ENCODE measurements at regions not wholly inside any gene's neighbourhood (a gene's known extent, or its start where the extent isn't known, plus 50 kb on each side); places are given as distances from the start of the nearest gene placed in this dataset.
"Not testable (repeated sequence)": the region's sequence is repeated elsewhere in the genome, so short reads cannot be mapped to it uniquely, and the experiment has no call there.

GRCh38 chr13:61266896-61267295, 148.8 kb downstream of the PCDH20 start:
- not testable (repeated sequence) for H3K9me3 ChIP-seq (ENCODE audit: low read length); H3K9ac ChIP-seq (ENCODE audit: low read length); H3K36me3 ChIP-seq (ENCODE audit: insufficient read depth, low read length); H3K27me3 ChIP-seq (ENCODE audit: control insufficient read depth in 1 of 2, insufficient read depth in 2 of 2, low read length in 2 of 2); H3K4me3 ChIP-seq (ENCODE audit: low read depth in 1 of 2, low read length in 2 of 2); H3K4me1 ChIP-seq (ENCODE audit: insufficient read depth, low read length); H3K27ac ChIP-seq (ENCODE audit: low read depth, low read length)

DNA sequence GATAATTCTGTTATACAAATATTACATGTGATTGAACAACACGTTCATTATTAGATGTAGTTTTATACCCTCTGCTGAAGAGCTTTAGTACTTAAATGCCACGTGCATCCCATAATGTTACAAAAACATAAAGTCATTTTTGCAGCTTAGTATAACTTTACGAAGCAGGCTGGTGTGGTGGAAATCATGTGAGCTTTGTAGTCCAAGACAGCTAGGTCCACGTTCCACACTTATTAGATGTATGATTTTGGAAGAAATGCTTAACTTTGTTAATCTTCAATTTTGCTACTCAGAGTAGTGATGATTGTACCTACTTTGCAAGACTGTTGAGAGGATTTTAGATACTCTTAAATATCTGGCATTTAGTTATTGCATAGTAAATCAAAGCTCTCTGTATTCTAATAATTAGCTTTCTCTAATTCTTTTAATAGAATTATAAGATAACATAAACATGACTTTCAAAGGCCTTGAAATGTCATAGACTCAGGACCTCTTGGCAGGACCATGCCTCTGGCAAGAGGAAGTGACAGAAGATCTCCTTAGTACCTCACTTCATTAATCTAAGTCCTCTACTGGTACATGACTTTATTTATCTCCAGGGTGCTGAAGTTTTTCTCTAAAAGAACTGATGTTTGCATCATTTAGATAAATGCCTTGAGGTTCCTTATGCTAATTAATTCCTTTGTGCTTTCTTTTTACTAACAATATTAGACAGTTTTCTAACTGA, 153.7 kb downstream of the PCDH20 start:
- Histone ChIP-seq H3K27ac (ENCODE audit: low read depth, low read length) (no peak overlapping the region), H3K9me3 (ENCODE audit: low read length) (no peaks in the 10 kb centered on the region), H3K4me1 (ENCODE audit: insufficient read depth, low read length) (no peaks in the 10 kb centered on the region), H3K27me3 (ENCODE audit: control insufficient read depth in 1 of 2, insufficient read depth in 2 of 2, low read length in 2 of 2) (no peaks in the 10 kb centered on the region), H3K36me3 (ENCODE audit: insufficient read depth, low read length) (no peaks in the 10 kb centered on the region), H3K9ac (ENCODE audit: low read length) (no peak overlapping the region), H3K4me3 (ENCODE audit: low read depth in 1 of 2, low read length in 2 of 2) (no peak overlapping the region)

DNA sequence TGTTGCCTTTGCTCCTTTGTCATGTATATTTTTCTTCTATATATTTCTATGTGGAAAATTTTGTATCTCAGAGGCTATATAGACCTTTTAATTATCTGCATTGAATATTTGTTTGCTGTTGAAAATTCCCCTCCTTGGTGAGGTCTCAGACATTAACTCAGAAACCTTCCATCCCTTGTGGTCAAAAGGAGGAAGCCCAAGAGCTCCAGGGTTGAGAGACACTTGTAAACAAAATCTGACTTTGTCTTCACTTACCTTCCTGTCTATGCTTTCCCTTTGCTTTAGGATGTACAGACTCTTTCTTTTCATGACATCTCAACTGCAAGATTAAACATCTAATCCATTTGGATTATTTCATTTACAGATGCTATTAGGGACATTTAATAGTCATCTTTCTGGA, 157.5 kb downstream of the PCDH20 start:
- Histone ChIP-seq H3K27ac (ENCODE audit: low read depth, low read length) (no peak overlapping the region), H3K9me3 (ENCODE audit: low read length) (no peaks in the 10 kb centered on the region), H3K9ac (ENCODE audit: low read length) (no peak overlapping the region), H3K4me1 (ENCODE audit: insufficient read depth, low read length) (no peaks in the 10 kb centered on the region), H3K4me3 (ENCODE audit: low read depth in 1 of 2, low read length in 2 of 2) (no peak overlapping the region), H3K27me3 (ENCODE audit: control insufficient read depth in 1 of 2, insufficient read depth in 2 of 2, low read length in 2 of 2) (no peaks in the 10 kb centered on the region), H3K36me3 (ENCODE audit: insufficient read depth, low read length) (no peaks in the 10 kb centered on the region)

GRCh38 chr13:61255040-61255796, 160.4 kb downstream of the PCDH20 start:
- Histone ChIP-seq H3K9ac (ENCODE audit: low read length) (no peak overlapping the region), H3K36me3 (ENCODE audit: insufficient read depth, low read length) (no peaks in the 10 kb centered on the region), H3K27ac (ENCODE audit: low read depth, low read length) (no peak overlapping the region), H3K4me3 (ENCODE audit: low read depth in 1 of 2, low read length in 2 of 2) (no peak overlapping the region), H3K9me3 (ENCODE audit: low read length) (no peaks in the 10 kb centered on the region), H3K27me3 (ENCODE audit: control insufficient read depth in 1 of 2, insufficient read depth in 2 of 2, low read length in 2 of 2) (no peaks in the 10 kb centered on the region), H3K4me1 (ENCODE audit: insufficient read depth, low read length) (no peaks in the 10 kb centered on the region)

- no peaks in the 10 kb centered on the region for H3K36me3 ChIP-seq (ENCODE audit: insufficient read depth, low read length)
- H3K9me3 ChIP-seq (ENCODE audit: low read length): no peaks in the 10 kb centered on the region
- H3K27ac ChIP-seq (ENCODE audit: low read depth, low read length): no peak overlapping the region
- H3K4me1 ChIP-seq (ENCODE audit: insufficient read depth, low read length): no peaks in the 10 kb centered on the region
- H3K27me3 ChIP-seq (ENCODE audit: control insufficient read depth in 1 of 2, insufficient read depth in 2 of 2, low read length in 2 of 2): no peaks in the 10 kb centered on the region
- H3K9ac ChIP-seq (ENCODE audit: low read length): no peak overlapping the region
- no peak overlapping the region for H3K4me3 ChIP-seq (ENCODE audit: low read depth in 1 of 2, low read length in 2 of 2)
Measured at GRCh38 chr13:61253105-61253877, 162.4 kb downstream of the PCDH20 start.

GRCh38 chr13:61252213-61252612, 163.4 kb downstream of the PCDH20 start:
- no peaks in the 10 kb centered on the region for H3K9me3 ChIP-seq (ENCODE audit: low read length)
- H3K4me1 ChIP-seq (ENCODE audit: insufficient read depth, low read length): no peaks in the 10 kb centered on the region
- H3K9ac ChIP-seq (ENCODE audit: low read length): no peak overlapping the region
- no peaks in the 10 kb centered on the region for H3K27me3 ChIP-seq (ENCODE audit: control insufficient read depth in 1 of 2, insufficient read depth in 2 of 2, low read length in 2 of 2)
- H3K4me3 ChIP-seq (ENCODE audit: low read depth in 1 of 2, low read length in 2 of 2): no peak overlapping the region
- no peak overlapping the region for H3K27ac ChIP-seq (ENCODE audit: low read depth, low read length)
- no peaks in the 10 kb centered on the region for H3K36me3 ChIP-seq (ENCODE audit: insufficient read depth, low read length)

DNA sequence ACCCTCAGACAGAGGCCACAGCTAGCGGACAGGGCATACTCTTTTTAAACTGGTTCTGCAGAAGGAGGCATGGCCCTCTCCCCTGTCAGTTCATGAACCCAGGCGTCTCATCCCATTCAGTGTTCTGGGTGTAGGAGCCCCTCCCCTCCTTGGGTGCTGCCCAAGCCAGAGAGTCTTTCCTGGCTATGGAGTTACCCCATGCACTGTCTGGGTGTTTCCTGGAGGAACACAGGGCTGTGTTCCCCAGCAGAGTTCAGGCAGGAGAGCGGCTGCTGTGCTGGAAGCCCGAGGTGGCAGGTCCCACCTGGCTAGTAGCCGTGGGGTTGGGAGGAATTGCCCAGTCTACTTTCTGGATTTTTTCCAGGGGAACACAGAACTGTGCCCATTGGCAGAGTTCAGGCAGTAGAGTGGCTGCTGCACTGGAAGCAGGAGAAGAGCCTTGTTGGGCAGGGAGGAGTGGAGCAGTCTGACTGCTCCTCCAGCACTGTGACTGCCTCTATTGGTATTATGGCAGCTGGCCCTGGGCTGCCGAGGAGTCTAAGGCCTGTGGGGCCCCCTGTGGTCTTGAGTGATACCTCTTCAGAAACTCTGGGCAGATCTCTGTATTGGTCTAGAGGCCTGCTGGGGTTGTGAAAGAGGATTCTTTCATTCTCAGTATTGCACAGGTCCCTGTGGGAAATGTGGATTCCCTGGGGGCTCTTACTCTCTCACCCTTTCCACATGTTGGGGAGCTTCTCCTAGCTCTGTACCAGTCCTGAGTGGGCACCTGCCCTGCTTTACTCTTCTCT, 168.3 kb downstream of the PCDH20 start:
- Histone ChIP-seq H3K27me3 (ENCODE audit: control insufficient read depth in 1 of 2, insufficient read depth in 2 of 2, low read length in 2 of 2) (no peaks in the 10 kb centered on the region), H3K9ac (ENCODE audit: low read length) (no peak overlapping the region), H3K4me1 (ENCODE audit: insufficient read depth, low read length) (no peaks in the 10 kb centered on the region), H3K36me3 (ENCODE audit: insufficient read depth, low read length) (no peaks in the 10 kb centered on the region), H3K4me3 (ENCODE audit: low read depth in 1 of 2, low read length in 2 of 2) (no peak overlapping the region), H3K9me3 (ENCODE audit: low read length) (no peaks in the 10 kb centered on the region), H3K27ac (ENCODE audit: low read depth, low read length) (no peak overlapping the region)

- Histone ChIP-seq H3K9me3 (ENCODE audit: low read length) (no peaks in the 10 kb centered on the region), H3K27ac (ENCODE audit: low read depth, low read length) (no peak overlapping the region), H3K4me3 (ENCODE audit: low read depth in 1 of 2, low read length in 2 of 2) (no peak overlapping the region), H3K4me1 (ENCODE audit: insufficient read depth, low read length) (no peaks in the 10 kb centered on the region), H3K27me3 (ENCODE audit: control insufficient read depth in 1 of 2, insufficient read depth in 2 of 2, low read length in 2 of 2) (no peaks in the 10 kb centered on the region), H3K36me3 (ENCODE audit: insufficient read depth, low read length) (no peaks in the 10 kb centered on the region), H3K9ac (ENCODE audit: low read length) (no peak overlapping the region)
Measured at GRCh38 chr13:61246351-61246750, 169.3 kb downstream of the PCDH20 start.

- H3K27me3 ChIP-seq (ENCODE audit: control insufficient read depth in 1 of 2, insufficient read depth in 2 of 2, low read length in 2 of 2): no peaks in the 10 kb centered on the region
- H3K9ac ChIP-seq (ENCODE audit: low read length): no peak overlapping the region
- no peaks in the 10 kb centered on the region for H3K9me3 ChIP-seq (ENCODE audit: low read length)
- no peaks in the 10 kb centered on the region for H3K36me3 ChIP-seq (ENCODE audit: insufficient read depth, low read length)
- H3K4me3 ChIP-seq (ENCODE audit: low read depth in 1 of 2, low read length in 2 of 2): no peak overlapping the region
- H3K27ac ChIP-seq (ENCODE audit: low read depth, low read length): no peak overlapping the region
- no peaks in the 10 kb centered on the region for H3K4me1 ChIP-seq (ENCODE audit: insufficient read depth, low read length)
Measured at GRCh38 chr13:61215601-61216000, 200.0 kb downstream of the PCDH20 start.

DNA sequence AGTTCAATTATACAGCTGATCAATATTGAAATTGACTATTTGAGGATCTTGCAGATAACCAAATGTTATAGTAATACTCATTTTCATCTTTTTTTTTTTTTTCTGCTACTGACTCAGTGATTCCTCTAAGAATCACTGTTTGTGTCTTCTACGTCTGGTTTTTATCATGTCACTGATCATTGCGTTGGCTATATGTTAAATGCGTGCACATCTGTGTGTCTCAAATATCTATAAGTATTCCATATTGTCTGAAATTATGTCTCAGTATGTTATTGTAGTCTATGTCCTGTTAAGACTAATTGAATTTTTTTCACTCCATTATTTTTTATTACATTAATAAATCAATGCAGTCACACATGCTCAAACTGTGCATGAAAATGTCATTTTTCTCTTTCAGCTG, 200.5 kb downstream of the PCDH20 start:
- Histone ChIP-seq H3K27me3 (ENCODE audit: control insufficient read depth in 1 of 2, insufficient read depth in 2 of 2, low read length in 2 of 2) (no peaks in the 10 kb centered on the region), H3K9ac (ENCODE audit: low read length) (no peak overlapping the region), H3K36me3 (ENCODE audit: insufficient read depth, low read length) (no peaks in the 10 kb centered on the region), H3K9me3 (ENCODE audit: low read length) (no peaks in the 10 kb centered on the region), H3K4me3 (ENCODE audit: low read depth in 1 of 2, low read length in 2 of 2) (no peak overlapping the region), H3K27ac (ENCODE audit: low read depth, low read length) (no peak overlapping the region), H3K4me1 (ENCODE audit: insufficient read depth, low read length) (no peaks in the 10 kb centered on the region)

DNA sequence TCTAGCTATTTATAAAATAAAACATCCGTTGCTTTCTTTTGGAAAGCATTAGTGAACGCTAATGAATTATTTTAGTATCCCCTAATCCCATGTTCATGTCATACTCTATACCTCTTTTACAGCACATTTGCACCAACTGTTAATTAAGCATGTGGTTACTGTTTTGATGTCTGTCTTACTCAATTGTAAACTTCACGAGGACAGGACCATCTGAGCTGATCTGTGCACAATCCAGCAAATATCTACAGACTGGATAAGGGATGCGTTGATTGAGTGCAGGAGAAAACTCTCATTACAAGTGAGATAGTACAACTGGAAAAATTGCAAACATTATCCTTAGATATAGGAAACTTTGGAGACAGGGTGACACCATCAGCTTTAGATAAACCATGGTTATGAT, 201.1 kb downstream of the PCDH20 start:
- Histone ChIP-seq H3K27ac (ENCODE audit: low read depth, low read length) (no peak overlapping the region), H3K36me3 (ENCODE audit: insufficient read depth, low read length) (no peaks in the 10 kb centered on the region)

More for the DNA sequence above, 201.1 kb downstream of the PCDH20 start:
- Histone ChIP-seq H3K4me1 (ENCODE audit: insufficient read depth, low read length) (no peaks in the 10 kb centered on the region), H3K9ac (ENCODE audit: low read length) (no peak overlapping the region), H3K9me3 (ENCODE audit: low read length) (no peaks in the 10 kb centered on the region), H3K27me3 (ENCODE audit: control insufficient read depth in 1 of 2, insufficient read depth in 2 of 2, low read length in 2 of 2) (no peaks in the 10 kb centered on the region), H3K4me3 (ENCODE audit: low read depth in 1 of 2, low read length in 2 of 2) (no peak overlapping the region)
